Aorta (tissue), 5 donors: ENCODE measurements at regions not wholly inside any gene's neighbourhood (a gene's known extent, or its start where the extent isn't known, plus 50 kb on each side); places are given as distances from the start of the nearest gene placed in this dataset.

ENCODE experiments used
- ATAC-seq: fragments of 200-7000 bp; cut with Tn5 transposase; one replicate; pipeline ENCODE4 v1.9.1; 2022; ENCODE audit warnings: moderate library complexity; ENCODE audit not compliant: low FRiP score
- DNase-seq, 2 donors: peaks; one replicate each; pipeline ENCODE4 v3.0.0-alpha.2; 2020
- H3K27ac ChIP-seq, 2 donors: one replicate each; pipeline ENCODE4 v1.5.1; 2013; ENCODE audit warnings: low read length in 2 of 2, mild to moderate bottlenecking in 2 of 2, moderate library complexity in 2 of 2, control low read depth in 1 of 2, inconsistent platforms in 1 of 2, low read depth in 1 of 2
- H3K27me3 ChIP-seq, 2 donors: one replicate each; pipeline ENCODE4 v1.6.1; 2013; ENCODE audit warnings: control low read depth in 1 of 2, low read length in 1 of 2, mild to moderate bottlenecking in 1 of 2, moderate library complexity in 1 of 2; ENCODE audit not compliant: insufficient read depth in 2 of 2, control insufficient read depth in 1 of 2
- H3K36me3 ChIP-seq, 2 donors: one replicate each; pipeline ENCODE4 v1.6.1; 2013; ENCODE audit warnings: control low read depth in 1 of 2, low read length in 1 of 2, mild to moderate bottlenecking in 1 of 2; ENCODE audit not compliant: insufficient read depth in 2 of 2, control insufficient read depth in 1 of 2
- H3K4me1 ChIP-seq, 2 donors: one replicate each; pipeline ENCODE4 v1.6.1; 2013; ENCODE audit warnings: low read length in 2 of 2, control low read depth in 1 of 2, mild to moderate bottlenecking in 1 of 2, moderate library complexity in 1 of 2; ENCODE audit not compliant: insufficient read depth in 2 of 2, control insufficient read depth in 1 of 2
- H3K4me3 ChIP-seq, 2 donors: one replicate each; pipeline ENCODE4 v1.5.1; 2013; ENCODE audit warnings: low read length in 2 of 2, control low read depth in 1 of 2, mild to moderate bottlenecking in 1 of 2
- H3K9me3 ChIP-seq: one replicate; pipeline ENCODE4 v1.6.1; 2013; ENCODE audit warnings: mild to moderate bottlenecking, low read length; ENCODE audit not compliant: control insufficient read depth
- WGBS, 2 donors: extraction: QIAGEN DNeasy Blood & Tissue Kit; methylation state at CpG; one replicate each; pipeline ENCODE4 v1.1.7; 2013; 5-methylcytosine and 5-hydroxymethylcytosine counted together
- intact Hi-C, 2 donors: fragments of 100-400 bp; cut with DNase I; formaldehyde crosslinking; loops; one replicate each; pipeline versions ENCODE4 v1.14.2 to v1.15.0; 2022
- donor health status: healthy with polysubstance abuse.
- donor health status: Bipolar disorder and iron deficiency.
- donor health status: DM: no; HTN: no; CAD: no.
- donor health status: DM: no; HTN: no; CAD: no.
- donor health status: DM: yes; HTN: yes; CAD: no.

DNA sequence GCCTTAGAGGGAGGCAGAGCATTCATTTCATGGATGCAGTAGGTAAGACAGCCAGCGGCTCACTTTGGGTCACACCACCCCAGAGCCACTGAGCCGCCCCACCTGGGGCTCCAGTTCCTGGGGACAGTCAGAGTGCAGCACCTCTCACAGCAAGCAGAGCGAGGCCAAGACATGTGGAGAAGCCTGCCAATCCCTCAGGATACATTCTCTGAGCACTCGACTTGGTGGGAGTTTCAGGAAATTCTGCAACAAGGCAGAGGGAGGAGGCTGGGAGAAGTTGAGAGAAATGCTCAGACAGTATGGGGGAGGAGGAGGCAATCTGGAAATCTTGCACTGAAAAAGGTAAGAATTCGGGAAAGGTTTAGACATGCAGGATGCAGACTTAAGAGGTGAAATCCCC, 60.8 kb upstream of the WLS start:
- no peak for ATAC-seq
- intact Hi-C loops, result no loop called here
- Histone ChIP-seq H3K4me1 (peaks cover 0 to 3% of the 10 kb centered on the region in 2 donors), H3K27ac (no peak overlapping the region), H3K36me3 (no peaks in the 10 kb centered on the region), H3K4me3 (no peak overlapping the region), H3K27me3 (no peaks in the 10 kb centered on the region), H3K9me3 (no peaks in the 10 kb centered on the region)
- 41 to 50% methylated on average over 5 of the region's 5 CpGs for WGBS, 2 donors
- no peak for DNase-seq

DNA sequence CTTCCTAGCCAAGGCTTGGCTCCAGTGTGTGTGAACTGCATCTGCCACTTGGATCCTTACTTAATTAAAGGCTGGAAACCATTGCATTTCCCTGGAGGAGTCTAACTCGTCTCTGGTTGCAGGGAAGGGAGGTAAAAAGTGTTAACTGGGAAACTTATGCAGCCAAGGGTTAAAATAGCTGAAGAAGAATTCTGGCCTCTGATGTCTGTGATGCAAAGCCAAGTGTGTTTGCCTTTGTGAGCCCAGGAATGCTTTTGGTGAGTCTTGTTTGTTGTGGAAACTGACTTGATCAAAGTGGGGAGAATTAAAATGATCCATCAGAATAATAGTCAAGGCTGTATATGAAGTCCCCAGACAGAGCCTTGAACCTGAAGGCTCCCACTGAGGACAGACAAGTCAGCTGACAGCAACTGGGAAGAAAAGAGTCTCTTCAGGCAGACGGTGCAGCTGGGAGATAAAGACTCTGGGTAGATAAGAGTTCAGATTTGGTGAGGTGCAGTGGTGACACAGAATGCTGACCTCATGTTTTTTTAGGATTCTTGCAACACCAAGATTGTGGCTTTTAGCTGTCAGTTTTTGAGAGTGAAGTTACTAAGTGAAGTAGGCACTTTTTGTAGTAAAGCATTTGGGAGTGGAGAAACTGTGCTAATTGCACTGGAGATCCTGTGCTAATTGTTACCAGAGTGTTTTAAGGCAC, 59.5 kb upstream of the WLS start:
- Histone ChIP-seq H3K4me1 (peaks cover 0 to 3% of the 10 kb centered on the region in 2 donors), H3K27me3 (no peaks in the 10 kb centered on the region), H3K36me3 (no peaks in the 10 kb centered on the region), H3K9me3 (no peaks in the 10 kb centered on the region), H3K27ac (no peak overlapping the region), H3K4me3 (no peak overlapping the region)
- ATAC-seq (no peak), DNase-seq (no peak)
- 14 to 20% methylated on average over 2 of the region's 2 CpGs for WGBS, 2 donors
- intact Hi-C loops, result no loop called here

DNA sequence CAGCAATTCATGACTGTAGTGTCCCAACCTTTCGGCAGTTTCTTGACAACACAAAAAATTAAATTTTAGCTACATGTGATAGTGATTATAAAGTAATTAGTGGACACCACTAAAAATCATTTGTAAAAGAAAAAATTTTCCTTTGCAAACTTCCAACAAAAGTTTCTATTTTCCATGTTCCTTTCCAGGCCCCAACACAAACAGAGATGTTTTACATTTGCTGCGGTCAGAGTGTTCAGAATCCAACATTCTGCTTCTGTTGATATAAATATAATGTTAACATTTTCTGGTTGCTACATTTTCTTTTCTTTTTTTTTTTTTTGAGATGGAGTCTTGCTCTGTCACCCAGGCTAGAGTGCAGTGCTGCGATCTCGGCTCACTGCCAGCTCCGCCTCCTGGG, 54.9 kb upstream of the WLS start:
- intact Hi-C loops, result no loop called here
- WGBS, 2 donors, result 78 to 87% methylated on average over 5 of the region's 5 CpGs
- DNase-seq (no peak), ATAC-seq (no peak)
- Histone ChIP-seq H3K4me3 (no peak overlapping the region), H3K9me3 (no peaks in the 10 kb centered on the region), H3K4me1 (no peaks in the 10 kb centered on the region), H3K36me3 (no peaks in the 10 kb centered on the region), H3K27ac (no peak overlapping the region), H3K27me3 (no peaks in the 10 kb centered on the region)

DNA sequence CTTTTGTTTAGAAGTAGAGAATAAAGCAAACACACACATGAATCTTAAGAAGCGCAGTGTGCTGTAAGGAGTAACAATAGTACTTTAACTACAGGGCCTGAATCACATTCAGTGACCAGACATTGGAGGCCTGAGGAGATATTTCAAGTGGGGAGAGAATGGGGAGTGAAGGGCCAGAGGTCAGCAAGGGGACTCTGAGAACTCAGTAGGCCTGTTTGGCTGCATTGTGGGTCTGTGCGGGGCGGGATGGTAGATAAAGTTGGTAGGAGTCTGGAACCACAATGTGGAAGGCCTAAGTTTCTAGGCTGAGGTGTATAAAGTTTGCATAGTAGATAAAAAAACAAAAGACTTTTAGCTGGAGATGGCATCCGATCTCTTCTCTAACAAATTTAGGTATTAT, 52.7 kb upstream of the WLS start:
- intact Hi-C loops, result no loop called here
- WGBS, 2 donors, result 81 to 99% methylated on average over 4 of the region's 4 CpGs

DNA sequence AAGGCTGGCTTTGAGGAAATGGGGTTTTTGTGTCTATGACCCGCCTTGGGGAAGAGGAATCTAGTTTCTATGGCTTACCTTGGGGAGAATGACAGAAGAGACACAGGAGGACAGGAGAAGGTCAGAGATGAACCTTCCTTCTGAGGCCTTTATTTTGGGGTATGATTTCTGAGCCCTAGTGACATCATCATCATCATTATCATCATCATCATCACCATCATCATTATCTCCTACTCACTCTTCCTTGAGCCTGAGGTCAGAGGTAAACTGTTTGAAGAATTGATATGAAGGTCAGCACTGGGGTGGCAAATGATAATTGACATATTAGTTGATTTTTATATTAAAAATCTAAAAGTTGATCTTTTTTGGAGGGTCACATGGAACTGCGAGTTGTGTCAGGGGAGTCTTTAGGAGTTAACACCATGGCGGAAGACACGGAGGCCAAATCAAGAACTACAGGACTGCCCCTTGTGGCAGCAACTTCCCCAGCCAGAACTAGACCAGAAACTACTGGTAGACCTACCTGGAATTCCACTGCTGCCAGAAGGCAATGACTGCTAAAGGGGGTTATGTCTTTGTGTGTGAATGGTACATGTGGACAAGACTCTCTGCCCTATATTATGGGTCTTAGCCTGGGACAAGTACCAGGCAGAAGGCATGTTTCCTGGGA, 49.8 kb upstream of the WLS start:
- no peaks in the 10 kb centered on the region for H3K9me3 ChIP-seq
- no peaks in the 10 kb centered on the region for H3K27me3 ChIP-seq
- no peaks in the 10 kb centered on the region for H3K36me3 ChIP-seq
- no peak overlapping the region for H3K4me3 ChIP-seq
- intact Hi-C loops, result no loop called here
- DNase-seq (no peak), ATAC-seq (no peak)
- H3K4me1 ChIP-seq, result no peaks in the 10 kb centered on the region
- no peak overlapping the region for H3K27ac ChIP-seq
- 75 to 97% methylated on average over 4 of the region's 4 CpGs for WGBS, 2 donors

More for the DNA sequence above, 52.7 kb upstream of the WLS start:
- DNase-seq (no peak), ATAC-seq (no peak)
- Histone ChIP-seq H3K27me3 (no peaks in the 10 kb centered on the region), H3K9me3 (no peaks in the 10 kb centered on the region), H3K4me3 (no peak overlapping the region), H3K27ac (no peak overlapping the region), H3K4me1 (no peaks in the 10 kb centered on the region), H3K36me3 (no peaks in the 10 kb centered on the region)
